MCF 10A (cell line): ENCODE measurements at regions not wholly inside any gene's neighbourhood (a gene's known extent, or its start where the extent isn't known, plus 50 kb on each side); places are given as distances from the start of the nearest gene placed in this dataset.

Experiments
- BruUV-seq: library from RNA; stranded (reverse); fragments of 400-500 nt; replicated peaks from 2 replicates; lab custom pipeline; 2021; lab: Mats Ljungman, UMichigan
- CTCF ChIA-PET: fragments of 300-600 bp; sonication (Branson Sonifier 250); formaldehyde crosslinking; extraction: SDS; loops from one replicate; lab custom pipeline; 2021; ENCODE audit warnings: antibody characterized with exemption, inconsistent platforms; lab: Yijun Ruan, JAX
- POLR2A ChIA-PET: fragments of 300-600, 350-650 bp; sonication (Branson Sonifier 250); formaldehyde crosslinking; extraction: SDS; loops from one replicate; lab custom pipeline; 2020; ENCODE audit warnings: antibody characterized with exemption, inconsistent platforms; lab: Yijun Ruan, JAX
- DNase-seq: peaks from one replicate; pipeline ENCODE4 v3.0.0-alpha.2; 2018; ENCODE audit not compliant: unreplicated experiment
- H3K27ac Mint-ChIP-seq: one replicate; pipeline ENCODE4 v1.8.0; 2022; ENCODE audit warnings: mild to moderate bottlenecking, low read depth, mixed read lengths; ENCODE audit not compliant: unreplicated experiment
- H3K27me3 Mint-ChIP-seq: one replicate; pipeline ENCODE4 v1.8.0; 2022; ENCODE audit warnings: mixed read lengths; ENCODE audit not compliant: insufficient read depth, unreplicated experiment
- H3K36me3 Mint-ChIP-seq: one replicate; pipeline ENCODE4 v1.8.0; 2022; ENCODE audit warnings: mild to moderate bottlenecking, moderate library complexity, mixed read lengths; ENCODE audit not compliant: insufficient read depth, unreplicated experiment
- H3K4me1 Mint-ChIP-seq: one replicate; pipeline ENCODE4 v1.8.0; 2022; ENCODE audit warnings: mixed read lengths; ENCODE audit not compliant: insufficient read depth, unreplicated experiment
- H3K4me3 Mint-ChIP-seq: one replicate; pipeline ENCODE4 v1.8.0; 2022; ENCODE audit warnings: mild to moderate bottlenecking, moderate library complexity, mixed read lengths; ENCODE audit not compliant: unreplicated experiment
- H3K9me3 Mint-ChIP-seq: one replicate; pipeline ENCODE4 v1.8.0; 2022; ENCODE audit warnings: mixed read lengths; ENCODE audit not compliant: unreplicated experiment
- intact Hi-C: fragments of 100-400 bp; cut with micrococcal nuclease; formaldehyde crosslinking; loops from 2 replicates; pipeline ENCODE4 v1.14.1; 2022
- TF ChIP-seq, protein P1 (sequence below): fragments of 200-600 bp; IDR thresholded peaks from one replicate; pipeline ENCODE4 v1.8.0; 2022; ENCODE audit warnings: antibody characterized with exemption, mild to moderate bottlenecking; ENCODE audit not compliant: unreplicated experiment

DNA sequence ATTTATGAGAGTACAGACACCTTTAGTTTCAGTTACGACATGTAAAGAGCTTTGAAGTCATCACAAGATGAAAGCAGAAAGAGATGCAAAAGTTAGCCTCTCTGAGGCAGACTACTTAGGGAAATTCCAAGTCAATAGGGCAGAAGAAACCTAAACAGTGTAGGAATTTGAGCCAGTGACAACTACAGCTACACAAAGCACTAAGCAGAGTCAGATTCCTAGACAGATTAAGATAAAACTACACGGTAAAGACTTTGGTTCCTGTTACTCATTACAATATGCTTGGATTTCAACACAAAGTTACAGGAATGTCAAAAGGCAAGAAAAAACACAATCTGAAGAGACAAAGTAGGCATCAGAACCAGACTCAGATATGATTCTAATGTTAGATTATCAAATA, 1302.3 kb downstream of the FSCB start:
- ChIA-PET CTCF (no interaction called here), POLR2A (no interaction called here)
- no peak overlapping the region for H3K4me3 Mint-ChIP-seq
- no peak overlapping the region for H3K27ac Mint-ChIP-seq
- peaks cover 8% of the 10 kb centered on the region for H3K9me3 Mint-ChIP-seq
- BruUV-seq = no TSS peak
- DNase-seq = no peak
- H3K27me3 Mint-ChIP-seq = no peaks in the 10 kb centered on the region
- TF ChIP-seq, protein P1, sequence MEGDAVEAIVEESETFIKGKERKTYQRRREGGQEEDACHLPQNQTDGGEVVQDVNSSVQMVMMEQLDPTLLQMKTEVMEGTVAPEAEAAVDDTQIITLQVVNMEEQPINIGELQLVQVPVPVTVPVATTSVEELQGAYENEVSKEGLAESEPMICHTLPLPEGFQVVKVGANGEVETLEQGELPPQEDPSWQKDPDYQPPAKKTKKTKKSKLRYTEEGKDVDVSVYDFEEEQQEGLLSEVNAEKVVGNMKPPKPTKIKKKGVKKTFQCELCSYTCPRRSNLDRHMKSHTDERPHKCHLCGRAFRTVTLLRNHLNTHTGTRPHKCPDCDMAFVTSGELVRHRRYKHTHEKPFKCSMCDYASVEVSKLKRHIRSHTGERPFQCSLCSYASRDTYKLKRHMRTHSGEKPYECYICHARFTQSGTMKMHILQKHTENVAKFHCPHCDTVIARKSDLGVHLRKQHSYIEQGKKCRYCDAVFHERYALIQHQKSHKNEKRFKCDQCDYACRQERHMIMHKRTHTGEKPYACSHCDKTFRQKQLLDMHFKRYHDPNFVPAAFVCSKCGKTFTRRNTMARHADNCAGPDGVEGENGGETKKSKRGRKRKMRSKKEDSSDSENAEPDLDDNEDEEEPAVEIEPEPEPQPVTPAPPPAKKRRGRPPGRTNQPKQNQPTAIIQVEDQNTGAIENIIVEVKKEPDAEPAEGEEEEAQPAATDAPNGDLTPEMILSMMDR = no peak
- intact Hi-C loops = no loop called here
- peaks cover 6% of the 10 kb centered on the region for H3K4me1 Mint-ChIP-seq
- H3K36me3 Mint-ChIP-seq = no peaks in the 10 kb centered on the region

DNA sequence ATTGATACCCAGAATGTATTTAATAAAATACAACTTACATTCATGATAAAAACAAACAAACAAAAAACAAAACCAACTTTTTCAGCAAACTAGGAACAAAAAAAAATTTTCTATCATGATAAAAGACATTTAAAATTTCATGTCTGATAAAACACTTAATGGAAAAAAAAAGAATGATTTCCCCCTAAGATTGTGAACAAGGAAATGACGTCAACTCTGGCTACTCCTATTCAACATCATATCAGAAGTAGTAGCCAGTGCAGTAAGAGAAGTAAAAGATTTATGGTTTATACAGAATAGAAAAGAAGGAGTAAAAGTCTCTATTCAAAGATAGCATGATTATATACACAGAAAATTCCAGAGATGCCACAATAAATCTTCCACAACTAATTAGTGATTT, 1306.6 kb downstream of the FSCB start:
- BruUV-seq = no TSS peak
- CTCF ChIA-PET = no interaction called here
- intact Hi-C loops = no loop called here
- no peaks in the 10 kb centered on the region for H3K9me3 Mint-ChIP-seq
- POLR2A ChIA-PET = interaction anchor here (0.6 kb wide), 1 partner anchor 98 kb away, joined by 3 read pairs; no protein-coding TSS in a partner anchor
- H3K4me3 Mint-ChIP-seq = no peak overlapping the region
- H3K4me1 Mint-ChIP-seq = peaks cover 6% of the 10 kb centered on the region
- TF ChIP-seq, protein P1 = no peak
- H3K36me3 Mint-ChIP-seq = no peaks in the 10 kb centered on the region
- H3K27ac Mint-ChIP-seq = no peak overlapping the region
- DNase-seq = no peak
- no peaks in the 10 kb centered on the region for H3K27me3 Mint-ChIP-seq

DNA sequence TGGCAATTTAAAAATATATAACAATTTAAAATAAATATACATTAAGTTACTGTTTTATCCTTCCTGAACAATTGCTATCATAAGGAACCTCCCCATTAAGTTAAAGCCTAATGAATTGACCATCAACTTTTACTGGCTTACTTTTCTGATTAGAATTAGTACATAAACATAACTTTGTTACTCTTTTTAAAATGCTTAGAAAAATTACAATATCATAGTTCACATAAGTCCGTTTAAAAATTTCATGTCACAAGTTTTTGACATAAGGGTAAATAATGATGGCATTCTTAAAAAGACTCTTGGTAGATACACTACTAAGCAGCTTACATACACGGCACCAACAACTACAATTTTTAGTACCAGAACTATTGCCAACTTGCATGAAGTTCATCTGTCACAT, 1308.6 kb downstream of the FSCB start:
- TF ChIP-seq, protein P1 = no peak
- BruUV-seq = no TSS peak
- Mint-ChIP-seq H3K4me3 (no peak overlapping the region), H3K36me3 (no peaks in the 10 kb centered on the region), H3K9me3 (no peaks in the 10 kb centered on the region), H3K4me1 (no peaks in the 10 kb centered on the region), H3K27ac (no peak overlapping the region), H3K27me3 (no peaks in the 10 kb centered on the region)
- intact Hi-C loops = no loop called here
- ChIA-PET CTCF (interaction anchor here (0.5 kb wide), 1 partner anchor 148 kb away, joined by 3 read pairs; no protein-coding TSS in a partner anchor), POLR2A (no interaction called here)
- no peak for DNase-seq

DNA sequence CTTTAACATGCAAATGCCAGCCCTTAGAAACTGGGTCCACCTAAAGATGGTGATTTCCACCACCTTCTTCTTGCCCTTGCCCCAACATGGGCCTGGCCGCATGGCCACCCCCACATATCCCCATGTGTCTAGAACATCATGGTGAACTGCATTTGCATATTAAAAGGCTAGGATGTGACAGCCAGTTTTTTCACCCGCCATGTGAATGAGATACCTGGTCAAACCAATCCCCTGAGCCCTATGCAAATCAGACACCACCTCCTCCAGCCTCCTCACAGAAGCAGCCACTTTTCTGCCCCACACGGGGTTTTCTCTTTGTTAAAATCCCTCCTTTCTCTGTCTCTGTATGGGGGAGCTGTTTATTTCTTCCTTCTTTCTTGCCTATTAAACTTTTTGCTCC, 1322.5 kb downstream of the FSCB start:
- no TSS peak for BruUV-seq
- no peak for DNase-seq
- H3K27ac Mint-ChIP-seq = no peak overlapping the region
- intact Hi-C loops = no loop called here
- H3K9me3 Mint-ChIP-seq = peaks cover 7% of the 10 kb centered on the region
- TF ChIP-seq, protein P1 = no peak
- ChIA-PET CTCF (interaction anchor here (0.6 to 0.7 kb wide), 2 partner anchors 893 to 1443 kb away, joined by 3 to 5 read pairs; no protein-coding TSS in a partner anchor), POLR2A (no interaction called here)
- no peaks in the 10 kb centered on the region for H3K36me3 Mint-ChIP-seq
- H3K4me1 Mint-ChIP-seq = no peaks in the 10 kb centered on the region
- H3K27me3 Mint-ChIP-seq = no peaks in the 10 kb centered on the region
- no peak overlapping the region for H3K4me3 Mint-ChIP-seq
